DND-41 (cell line): ENCODE measurements at regions not wholly inside any gene's neighbourhood (a gene's known extent, or its start where the extent isn't known, plus 50 kb on each side); places are given as distances from the start of the nearest gene placed in this dataset.

Experiments
- ATAC-seq: fragments of 200-7000 bp; cut with Tn5 transposase; 3 replicates; pipeline ENCODE4 v1.9.1; 2021; ENCODE audit warnings: low read depth; ENCODE audit not compliant: insufficient read depth
- DNase-seq: peaks from one replicate; pipeline ENCODE4 v3.0.0-alpha.2; 2020
- H2AFZ ChIP-seq: 2 replicates; pipeline ENCODE4 v1.6.0; 2012; ENCODE audit warnings: low read depth, low read length
- H3K27ac ChIP-seq: 2 replicates; pipeline ENCODE4 v1.5.1; 2012; ENCODE audit warnings: low read length, inconsistent platforms
- H3K27me3 ChIP-seq: fragments of 200-600 bp; sonication (generic); 2 replicates; pipeline ENCODE4 v1.6.0; 2012; ENCODE audit warnings: low read length, mild to moderate bottlenecking, inconsistent platforms; ENCODE audit not compliant: insufficient read depth, poor library complexity
- H3K36me3 ChIP-seq: 2 replicates; pipeline ENCODE4 v1.5.1; 2012; ENCODE audit warnings: low read length, inconsistent platforms; ENCODE audit not compliant: insufficient read depth
- H3K4me1 ChIP-seq: 2 replicates; pipeline ENCODE4 v1.5.1; 2012; ENCODE audit warnings: mild to moderate bottlenecking, low read length; ENCODE audit not compliant: insufficient read depth
- H3K4me2 ChIP-seq: 2 replicates; pipeline ENCODE4 v1.6.0; 2012; ENCODE audit warnings: mild to moderate bottlenecking, moderate library complexity, low read length, inconsistent platforms; ENCODE audit not compliant: insufficient read depth
- H3K4me3 ChIP-seq, 2 experiments: fragments of 200-600 bp in 1 of 2; shearing (Covaris generic) in 1 of 2; 2 replicates each; pipeline ENCODE4 v1.5.1; 2012 to 2016; ENCODE audit warnings: inconsistent platforms in 2 of 2, low read length in 2 of 2, mild to moderate bottlenecking in 2 of 2, low read depth in 1 of 2, moderate library complexity in 1 of 2
- H3K79me2 ChIP-seq: 2 replicates; pipeline ENCODE4 v1.6.0; 2012; ENCODE audit warnings: low read length, inconsistent platforms; ENCODE audit not compliant: insufficient read depth
- H3K9ac ChIP-seq: 2 replicates; pipeline ENCODE4 v1.6.0; 2012; ENCODE audit warnings: low read depth, mild to moderate bottlenecking, inconsistent platforms, low read length, moderate library complexity
- H3K9me3 ChIP-seq: 2 replicates; pipeline ENCODE4 v1.5.1; 2012; ENCODE audit warnings: low read length, moderate library complexity, mild to moderate bottlenecking, inconsistent platforms; ENCODE audit not compliant: insufficient read depth, severe bottlenecking
- H4K20me1 ChIP-seq: 2 replicates; pipeline ENCODE4 v1.6.0; 2012; ENCODE audit warnings: low read length; ENCODE audit not compliant: insufficient read depth
- CTCF ChIP-seq: IDR thresholded peaks from 2 replicates; pipeline ENCODE4 v1.5.1; 2012; ENCODE audit warnings: borderline replicate concordance, low read length, moderate library complexity, mild to moderate bottlenecking; ENCODE audit not compliant: poor library complexity, severe bottlenecking; ENCODE audit errors: extremely low read depth
- EZH2 ChIP-seq: IDR thresholded peaks from 3 replicates; pipeline ENCODE4 v1.6.1; 2012; ENCODE audit warnings: borderline replicate concordance, low read depth, mild to moderate bottlenecking, moderate library complexity, low read length, inconsistent platforms; ENCODE audit not compliant: severe bottlenecking

GRCh38 chr6:119802464-119802863, 452.9 kb upstream of the MAN1A1 start:
- Histone ChIP-seq H3K4me3 (no peak overlapping the region), H3K27me3 (no peaks in the 10 kb centered on the region), H3K9me3 (no peaks in the 10 kb centered on the region), H3K4me2 (no peak overlapping the region), H3K79me2 (no peaks in the 10 kb centered on the region), H3K4me1 (no peaks in the 10 kb centered on the region), H3K27ac (no peak overlapping the region), H4K20me1 (no peaks in the 10 kb centered on the region), H3K9ac (no peak overlapping the region), H3K36me3 (no peaks in the 10 kb centered on the region), H2AFZ (no peak overlapping the region)
- DNase-seq = no peak
- ATAC-seq = no peak
- TF ChIP-seq CTCF (no peak), EZH2 (no peak)

GRCh38 chr6:119801056-119801455, 451.5 kb upstream of the MAN1A1 start:
- no peaks in the 10 kb centered on the region for H3K79me2 ChIP-seq
- TF ChIP-seq EZH2 (no peak), CTCF (no peak)
- no peak overlapping the region for H3K4me3 ChIP-seq
- H3K36me3 ChIP-seq = no peaks in the 10 kb centered on the region
- H3K9me3 ChIP-seq = no peaks in the 10 kb centered on the region
- no peaks in the 10 kb centered on the region for H3K27me3 ChIP-seq
- DNase-seq (no peak), ATAC-seq (no peak)
- no peak overlapping the region for H3K9ac ChIP-seq
- H3K4me1 ChIP-seq = no peaks in the 10 kb centered on the region
- no peak overlapping the region for H3K27ac ChIP-seq
- no peaks in the 10 kb centered on the region for H4K20me1 ChIP-seq
- no peak overlapping the region for H3K4me2 ChIP-seq
- no peak overlapping the region for H2AFZ ChIP-seq

- Histone ChIP-seq H3K27ac (no peak overlapping the region), H3K9ac (no peak overlapping the region), H3K4me2 (no peak overlapping the region), H3K4me1 (no peaks in the 10 kb centered on the region), H3K27me3 (no peaks in the 10 kb centered on the region), H4K20me1 (no peaks in the 10 kb centered on the region), H3K4me3 (no peak overlapping the region), H3K36me3 (no peaks in the 10 kb centered on the region), H2AFZ (no peak overlapping the region), H3K79me2 (no peaks in the 10 kb centered on the region), H3K9me3 (no peaks in the 10 kb centered on the region)
- ATAC-seq (no peak), DNase-seq (no peak)
- TF ChIP-seq CTCF = no peak
Measured at GRCh38 chr6:119800526-119800925, 451.0 kb upstream of the MAN1A1 start.
